Activated naive CD4-positive, alpha-beta T cell treated with anti-CD3 and anti-CD28 coated beads for 36 hours (primary cell): ENCODE measurements at regions not wholly inside any gene's neighbourhood (a gene's known extent, or its start where the extent isn't known, plus 50 kb on each side); places are given as distances from the start of the nearest gene placed in this dataset.
"Not testable (repeated sequence)": the region's sequence is repeated elsewhere in the genome, so short reads cannot be mapped to it uniquely, and the experiment has no call there.

Source experiments
- CTCF ChIA-PET: fragments of 350-600 bp; sonication (Branson Sonifier 250); formaldehyde crosslinking; loops from one replicate; lab custom pipeline; 2021; ENCODE audit warnings: antibody characterized with exemption; lab: Charles Lee
- DNase-seq: peaks from one replicate; pipeline ENCODE4 v3.0.0-alpha.2; 2020
- H3K27ac Mint-ChIP-seq: one replicate; pipeline ENCODE4 v1.8.0; 2021; ENCODE audit warnings: mild to moderate bottlenecking, mixed read lengths
- H3K27me3 Mint-ChIP-seq: one replicate; pipeline ENCODE4 v1.8.0; 2021; ENCODE audit warnings: low read depth, mixed read lengths
- H3K36me3 Mint-ChIP-seq: one replicate; pipeline ENCODE4 v1.8.0; 2021; ENCODE audit warnings: low read depth, mixed read lengths
- H3K4me1 Mint-ChIP-seq: one replicate; pipeline ENCODE4 v1.8.0; 2021; ENCODE audit warnings: low read depth, mixed read lengths
- H3K4me3 Mint-ChIP-seq: one replicate; pipeline ENCODE4 v1.8.0; 2021; ENCODE audit warnings: mild to moderate bottlenecking, moderate library complexity, mixed read lengths
- H3K9me3 Mint-ChIP-seq: one replicate; pipeline ENCODE4 v1.8.0; 2021; ENCODE audit warnings: mixed read lengths
- intact Hi-C: fragments of 100-400 bp; cut with micrococcal nuclease; formaldehyde crosslinking; loops from one replicate; pipeline ENCODE4 v1.15.1; 2023

DNA sequence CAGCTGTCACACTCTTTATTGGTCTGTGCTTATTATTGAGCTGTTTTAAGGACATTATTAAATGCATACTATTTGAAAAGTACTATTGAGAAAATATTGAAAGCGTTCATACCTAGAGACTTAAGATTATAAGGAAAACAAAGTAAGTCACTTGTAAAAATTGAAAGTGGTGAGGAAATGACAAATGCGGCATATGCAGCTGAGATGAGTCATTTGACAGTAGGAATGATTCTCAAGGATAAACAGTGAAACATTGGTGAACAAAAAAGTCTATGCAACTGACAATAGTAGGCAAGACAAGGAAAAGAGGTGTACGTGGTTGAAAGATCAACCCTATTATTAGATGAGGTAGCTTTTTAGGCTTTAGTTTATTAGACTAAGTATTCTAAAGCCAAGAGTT is 82.6 kb upstream of the MAP10 start:
- DNase-seq: no peak
- Mint-ChIP-seq H3K9me3 (peaks cover 2% of the 10 kb centered on the region), H3K4me1 (peaks cover 9% of the 10 kb centered on the region), H3K27ac (no peak overlapping the region), H3K36me3 (no peaks in the 10 kb centered on the region), H3K27me3 (peaks cover 9% of the 10 kb centered on the region), H3K4me3 (no peak overlapping the region)
- CTCF ChIA-PET: no interaction called here
- intact Hi-C loops: no loop called here

- intact Hi-C loops: no loop called here
These were observed 79.7 kb upstream of the MAP10 start for GRCh38 chr1:232725305-232726047.

GRCh38 chr1:232726048-232726779 is 79.0 kb upstream of the MAP10 start:
- CTCF ChIA-PET: no interaction called here
- DNase-seq: no peak
- peaks cover 9% of the 10 kb centered on the region for H3K4me1 Mint-ChIP-seq
- no peaks in the 10 kb centered on the region for H3K9me3 Mint-ChIP-seq
- intact Hi-C loops: no loop called here
- no peak overlapping the region for H3K4me3 Mint-ChIP-seq
- no peak overlapping the region for H3K27ac Mint-ChIP-seq
- H3K27me3 Mint-ChIP-seq: peaks cover 10% of the 10 kb centered on the region
- H3K36me3 Mint-ChIP-seq: no peaks in the 10 kb centered on the region

More at GRCh38 chr1:232725305-232726047, 79.7 kb upstream of the MAP10 start:
- peaks cover 11% of the 10 kb centered on the region for H3K27me3 Mint-ChIP-seq
- peaks cover 9% of the 10 kb centered on the region for H3K4me1 Mint-ChIP-seq
- CTCF ChIA-PET: interaction anchor here (0.6 kb wide), 1 partner anchor 536 kb away, joined by 3 read pairs; no protein-coding TSS in a partner anchor
- H3K9me3 Mint-ChIP-seq: no peaks in the 10 kb centered on the region
- no peak overlapping the region for H3K4me3 Mint-ChIP-seq
- no peak overlapping the region for H3K27ac Mint-ChIP-seq
- H3K36me3 Mint-ChIP-seq: no peaks in the 10 kb centered on the region
- DNase-seq: no peak

GRCh38 chr1:232728507-232729263 is 76.5 kb upstream of the MAP10 start:
- H3K27me3 Mint-ChIP-seq: peaks cover 10% of the 10 kb centered on the region
- no peak for DNase-seq
- CTCF ChIA-PET: no interaction called here
- H3K9me3 Mint-ChIP-seq: no peaks in the 10 kb centered on the region
- peaks cover 9% of the 10 kb centered on the region for H3K4me1 Mint-ChIP-seq
- H3K27ac Mint-ChIP-seq: no peak overlapping the region
- intact Hi-C loops: no loop called here
- H3K36me3 Mint-ChIP-seq: no peaks in the 10 kb centered on the region
- H3K4me3 Mint-ChIP-seq: no peak overlapping the region

GRCh38 chr1:232732344-232732910 is 72.8 kb upstream of the MAP10 start:
- CTCF ChIA-PET: interaction anchor here (0.6 kb wide), 1 partner anchor 249 kb away, joined by 4 read pairs; no protein-coding TSS in a partner anchor

DNA sequence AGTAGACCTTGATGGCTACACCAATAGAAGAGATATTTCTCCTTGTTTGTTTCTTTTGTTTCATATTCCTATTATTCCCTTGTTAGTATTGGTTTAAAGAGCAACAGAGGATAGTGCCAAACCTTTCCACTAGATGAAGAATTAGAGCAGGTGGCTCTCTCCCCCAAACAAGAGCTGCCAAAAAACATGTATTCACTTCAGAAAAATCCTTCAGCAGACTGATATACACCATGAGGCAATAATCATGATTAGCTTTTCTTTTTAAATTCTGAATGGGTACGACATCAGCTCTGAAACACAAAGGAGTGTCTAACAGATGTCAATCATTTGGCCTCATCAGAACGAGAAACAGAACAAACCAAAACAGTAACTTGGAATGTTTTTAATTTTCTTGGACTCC is 67.3 kb upstream of the MAP10 start:
- Mint-ChIP-seq H3K27ac (no peak overlapping the region), H3K27me3 (peaks cover 3% of the 10 kb centered on the region), H3K36me3 (no peaks in the 10 kb centered on the region), H3K4me1 (no peaks in the 10 kb centered on the region), H3K9me3 (no peaks in the 10 kb centered on the region), H3K4me3 (no peak overlapping the region)
- intact Hi-C loops: no loop called here
- CTCF ChIA-PET: no interaction called here
- no peak for DNase-seq

More at GRCh38 chr1:232732344-232732910, 72.8 kb upstream of the MAP10 start:
- H3K9me3 Mint-ChIP-seq: no peaks in the 10 kb centered on the region
- H3K27ac Mint-ChIP-seq: no peak overlapping the region
- peaks cover 11% of the 10 kb centered on the region for H3K27me3 Mint-ChIP-seq
- H3K4me3 Mint-ChIP-seq: no peak overlapping the region
- DNase-seq: no peak
- no peaks in the 10 kb centered on the region for H3K36me3 Mint-ChIP-seq
- intact Hi-C loops: no loop called here
- no peaks in the 10 kb centered on the region for H3K4me1 Mint-ChIP-seq

- no peak for DNase-seq
- H3K27ac Mint-ChIP-seq: no peak overlapping the region
- no peak overlapping the region for H3K4me3 Mint-ChIP-seq
- intact Hi-C loops: no loop called here
- peaks cover 5% of the 10 kb centered on the region for H3K27me3 Mint-ChIP-seq
- CTCF ChIA-PET: no interaction called here
- H3K36me3 Mint-ChIP-seq: no peaks in the 10 kb centered on the region
- no peaks in the 10 kb centered on the region for H3K4me1 Mint-ChIP-seq
- H3K9me3 Mint-ChIP-seq: peaks cover 9% of the 10 kb centered on the region
These were observed 61.2 kb upstream of the MAP10 start for GRCh38 chr1:232743999-232744398.

DNA sequence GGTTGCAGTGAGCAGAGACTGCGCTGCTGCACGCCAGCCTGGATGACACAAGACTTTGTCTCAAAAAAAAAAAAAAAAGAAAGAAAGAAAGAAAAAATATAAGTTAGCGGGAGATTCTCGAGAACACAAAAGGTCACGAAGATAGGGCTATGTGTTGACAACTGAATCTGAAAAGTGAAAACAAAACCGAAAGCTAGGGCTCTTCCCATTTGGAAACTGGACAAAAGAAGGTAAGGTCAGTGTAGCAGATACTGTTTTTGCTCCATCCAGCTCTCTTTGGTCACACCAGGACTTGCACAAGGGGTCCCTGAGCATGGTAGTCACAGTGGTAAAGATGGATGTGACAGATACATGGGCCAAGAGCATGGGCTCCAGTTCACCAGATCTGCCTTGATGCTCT is 60.4 kb upstream of the MAP10 start:
- Mint-ChIP-seq H3K27ac (no peak overlapping the region), H3K27me3 (peaks cover 5% of the 10 kb centered on the region), H3K9me3 (peaks cover 14% of the 10 kb centered on the region), H3K4me3 (no peak overlapping the region), H3K4me1 (no peaks in the 10 kb centered on the region), H3K36me3 (no peaks in the 10 kb centered on the region)
- CTCF ChIA-PET: no interaction called here
- intact Hi-C loops: no loop called here
- DNase-seq: no peak

GRCh38 chr1:232745698-232746097 is 59.5 kb upstream of the MAP10 start:
- DNase-seq, CTCF ChIA-PET, H3K4me3 Mint-ChIP-seq, H3K27ac Mint-ChIP-seq, H3K36me3 Mint-ChIP-seq, H3K4me1 Mint-ChIP-seq, H3K27me3 Mint-ChIP-seq, intact Hi-C loops: not testable (repeated sequence)
- H3K9me3 Mint-ChIP-seq: peaks cover 14% of the 10 kb centered on the region

DNA sequence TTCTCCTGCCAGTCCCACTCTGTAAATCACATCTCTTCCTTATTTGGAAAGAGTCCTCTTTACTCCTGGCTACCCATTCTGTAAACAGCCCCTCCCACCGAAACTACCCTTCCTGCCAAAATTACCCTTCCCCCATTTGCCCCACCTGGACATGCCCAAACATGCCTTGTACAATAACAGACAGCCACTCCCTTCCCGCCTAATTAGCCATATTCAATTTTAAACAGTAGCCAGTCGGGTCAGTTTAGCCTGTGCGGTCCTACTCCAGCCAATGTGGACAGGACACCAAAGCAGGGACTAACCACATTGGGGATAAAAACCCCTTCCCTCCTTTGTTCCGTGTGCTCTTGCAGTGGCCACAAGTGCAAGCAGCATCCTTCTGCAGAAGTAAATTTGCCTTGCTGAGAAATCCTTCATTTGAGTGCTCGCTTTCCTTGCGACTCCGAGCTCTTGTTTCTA is 56.3 kb upstream of the MAP10 start:
- DNase-seq: no peak
- CTCF ChIA-PET: no interaction called here
- Mint-ChIP-seq H3K36me3 (no peaks in the 10 kb centered on the region), H3K4me1 (no peaks in the 10 kb centered on the region), H3K27ac (no peak overlapping the region), H3K4me3 (no peak overlapping the region), H3K9me3 (peaks cover 14% of the 10 kb centered on the region), H3K27me3 (peaks cover 5% of the 10 kb centered on the region)
- intact Hi-C loops: no loop called here

DNA sequence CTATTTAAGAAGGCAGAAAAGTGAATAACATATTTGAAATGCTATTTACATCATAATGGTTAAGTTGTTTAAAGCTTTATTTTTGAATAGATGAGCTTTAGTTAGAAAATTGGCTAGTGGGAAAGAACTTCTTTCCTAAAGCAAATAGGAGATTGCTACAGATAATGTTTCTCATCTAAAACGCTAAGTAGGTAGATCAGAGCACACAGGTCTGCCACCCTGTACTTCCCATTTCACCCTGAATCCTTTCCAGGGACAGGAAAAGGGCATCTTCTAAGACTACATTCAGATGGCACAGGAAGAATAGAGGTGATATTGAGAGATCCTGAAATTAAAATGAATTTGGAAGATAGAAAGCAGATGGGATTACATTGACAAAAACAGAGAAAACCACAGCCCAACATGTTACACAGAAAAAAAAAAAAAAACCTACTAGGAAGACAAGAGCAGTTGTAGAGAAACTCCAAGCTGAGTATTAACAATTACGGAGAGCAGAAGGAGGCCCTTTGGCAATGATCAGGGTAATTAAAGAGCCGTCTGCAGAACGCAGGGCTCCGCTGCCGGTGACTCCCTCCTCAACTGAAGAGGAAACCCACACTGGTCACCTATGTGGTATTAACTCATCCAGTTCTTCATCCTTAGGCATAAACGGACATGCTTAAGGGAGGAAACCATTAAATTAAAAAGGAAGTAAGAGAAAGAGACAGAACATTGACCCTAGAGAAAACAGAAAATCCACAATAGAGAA is 53.6 kb upstream of the MAP10 start:
- no peak overlapping the region for H3K4me3 Mint-ChIP-seq
- CTCF ChIA-PET: no interaction called here
- intact Hi-C loops: no loop called here
- no peaks in the 10 kb centered on the region for H3K4me1 Mint-ChIP-seq
- DNase-seq: no peak
- H3K9me3 Mint-ChIP-seq: peaks cover 14% of the 10 kb centered on the region
- peaks cover under 1% of the 10 kb centered on the region for H3K27me3 Mint-ChIP-seq
- H3K27ac Mint-ChIP-seq: no peak overlapping the region
- no peaks in the 10 kb centered on the region for H3K36me3 Mint-ChIP-seq
